Thyroid gland (tissue), 4 donors: ENCODE measurements at regions not wholly inside any gene's neighbourhood (a gene's known extent, or its start where the extent isn't known, plus 50 kb on each side); places are given as distances from the start of the nearest gene placed in this dataset.

Experiments used
- DNase-seq, 2 donors: peaks; one replicate each; pipeline ENCODE4 v3.0.0-alpha.2; 2019
- H3K27ac ChIP-seq, 3 donors: fragments of 200-600 bp; sonication (generic); 1 replicate in 2 of 3; 2 replicates in 1 of 3; pipeline ENCODE4 v1.5.1; 2016 to 2019; ENCODE audit warnings: mild to moderate bottlenecking in 1 of 3, moderate library complexity in 1 of 3
- H3K27me3 ChIP-seq: fragments of 200-600 bp; sonication (generic); one replicate; pipeline ENCODE4 v1.5.1; 2019
- H3K36me3 ChIP-seq, 2 donors: fragments of 200-600 bp; sonication (generic); one replicate each; pipeline ENCODE4 v1.5.1; 2016 to 2019
- H3K4me1 ChIP-seq, 2 donors: fragments of 200-600 bp; sonication (generic); one replicate each; pipeline ENCODE4 v1.5.1; 2017 to 2019
- H3K4me3 ChIP-seq, 3 donors: fragments of 200-600 bp; sonication (generic); replicated peaks in 1 of 3; 1 replicate in 2 of 3; 2 replicates in 1 of 3; pipeline ENCODE4 v1.5.1; 2016; ENCODE audit warnings: mild to moderate bottlenecking in 1 of 3
- H3K9me3 ChIP-seq: fragments of 200-600 bp; sonication (generic); one replicate; pipeline ENCODE4 v1.5.1; 2017
- CTCF ChIP-seq, 6 experiments: fragments of 200-600 bp in 3 of 6; fragments of 450-650 bp in 3 of 6; sonication (generic) in 3 of 6; IDR thresholded peaks; one replicate each; pipeline ENCODE4 v1.5.1; 2016 to 2019; ENCODE audit warnings: antibody characterized with exemption in 6 of 6, mild to moderate bottlenecking in 2 of 6, inconsistent platforms in 1 of 6, moderate library complexity in 1 of 6
- POLR2A ChIP-seq, 2 donors: fragments of 450-650 bp; IDR thresholded peaks; one replicate each; pipeline ENCODE4 v1.6.1; 2017; ENCODE audit warnings: antibody characterized with exemption in 2 of 2, mild to moderate bottlenecking in 2 of 2, moderate library complexity in 1 of 2
- WGBS, 2 donors: methylation state at CpG; one replicate each; pipeline ENCODE4 v1.1.5; 2017; 5-methylcytosine and 5-hydroxymethylcytosine counted together
- intact Hi-C: fragments of 100-400 bp; cut with DNase I; formaldehyde crosslinking; loops from one replicate; pipeline ENCODE4 v1.15.1; 2023

GRCh38 chr9:24731754-24732153 lies 186.1 kb upstream of the IZUMO3 start:
- TF ChIP-seq POLR2A (IDR thresholded peaks at IDR 0.05) = no peak
- TF ChIP-seq CTCF (IDR thresholded peaks at IDR 0.05) = no peak
- H3K9me3 ChIP-seq = no peaks in the 10 kb centered on the region
- no peaks in the 10 kb centered on the region for H3K36me3 ChIP-seq
- H3K27me3 ChIP-seq = no peaks in the 10 kb centered on the region
- no peak overlapping the region for H3K27ac ChIP-seq
- no peaks in the 10 kb centered on the region for H3K4me1 ChIP-seq
- H3K4me3 ChIP-seq = no peak overlapping the region
- DNase-seq = no peak
- WGBS, 2 donors = 77 to 79% methylated on average over 1 of the region's 1 CpG
- intact Hi-C loops = no loop called here

GRCh38 chr9:24721621-24722020 lies 175.9 kb upstream of the IZUMO3 start:
- intact Hi-C loops = no loop called here
- H3K9me3 ChIP-seq = no peaks in the 10 kb centered on the region
- 48 to 67% methylated on average over 1 of the region's 1 CpG for WGBS, 2 donors
- H3K4me3 ChIP-seq = no peak overlapping the region
- H3K36me3 ChIP-seq = no peaks in the 10 kb centered on the region
- DNase-seq = no peak
- TF ChIP-seq CTCF (IDR thresholded peaks at IDR 0.05) = no peak
- no peak for TF ChIP-seq POLR2A (IDR thresholded peaks at IDR 0.05)
- no peaks in the 10 kb centered on the region for H3K4me1 ChIP-seq
- H3K27me3 ChIP-seq = no peaks in the 10 kb centered on the region
- H3K27ac ChIP-seq = no peak overlapping the region

- H3K27me3 ChIP-seq = no peaks in the 10 kb centered on the region
- no peak overlapping the region for H3K4me3 ChIP-seq
- H3K27ac ChIP-seq = no peak overlapping the region
- H3K36me3 ChIP-seq = no peaks in the 10 kb centered on the region
- 64 to 69% methylated on average over 2 of the region's 2 CpGs for WGBS, 2 donors
- no peak for DNase-seq
- intact Hi-C loops = no loop called here
- TF ChIP-seq CTCF (IDR thresholded peaks at IDR 0.05) (no peak), POLR2A (IDR thresholded peaks at IDR 0.05) (no peak)
- no peaks in the 10 kb centered on the region for H3K9me3 ChIP-seq
- no peaks in the 10 kb centered on the region for H3K4me1 ChIP-seq
Observed at GRCh38 chr9:24712206-24712605, 166.5 kb upstream of the IZUMO3 start.

- no peaks in the 10 kb centered on the region for H3K9me3 ChIP-seq
- H3K27ac ChIP-seq = no peak overlapping the region
- intact Hi-C loops = no loop called here
- no peaks in the 10 kb centered on the region for H3K27me3 ChIP-seq
- no peak for DNase-seq
- TF ChIP-seq CTCF (IDR thresholded peaks at IDR 0.05) = no peak
- no peak for TF ChIP-seq POLR2A (IDR thresholded peaks at IDR 0.05)
- H3K36me3 ChIP-seq = no peaks in the 10 kb centered on the region
- H3K4me1 ChIP-seq = no peaks in the 10 kb centered on the region
- 90 to 94% methylated on average over 2 of the region's 2 CpGs for WGBS, 2 donors
- no peak overlapping the region for H3K4me3 ChIP-seq
Observed at GRCh38 chr9:24708814-24709213, 163.1 kb upstream of the IZUMO3 start.

GRCh38 chr9:24698881-24699518 lies 153.3 kb upstream of the IZUMO3 start:
- WGBS, 2 donors = 34 to 41% methylated on average over 3 of the region's 3 CpGs
- Histone ChIP-seq H3K4me3 (no peak overlapping the region), H3K36me3 (no peaks in the 10 kb centered on the region), H3K27me3 (no peaks in the 10 kb centered on the region), H3K27ac (no peak overlapping the region), H3K4me1 (no peaks in the 10 kb centered on the region), H3K9me3 (no peaks in the 10 kb centered on the region)
- intact Hi-C loops = no loop called here
- no peak for DNase-seq
- no peak for TF ChIP-seq CTCF (IDR thresholded peaks at IDR 0.05)
- no peak for TF ChIP-seq POLR2A (IDR thresholded peaks at IDR 0.05)
